ENCODE measurements at regions not wholly inside any gene's neighbourhood (a gene's known extent, or its start where the extent isn't known, plus 50 kb on each side); places are given as distances from the start of the nearest gene placed in this dataset.

- TF ChIP-seq BACH2 (CRISPR knock-in tag; IDR thresholded peaks at IDR 0.05; ENCODE audit: borderline replicate concordance) (no peak), CREB5 (CRISPR knock-in tag; IDR thresholded peaks at IDR 0.05; ENCODE audit: low read depth) (no peak; the same call in 1 of the 2 replicates), SNAI2 (CRISPR knock-in tag; IDR thresholded peaks at IDR 0.05) (no peak), CSDC2 (CRISPR knock-in tag; IDR thresholded peaks at IDR 0.05) (no peak), OSR1 (CRISPR knock-in tag; IDR thresholded peaks at IDR 0.05) (no peak), ARNTL (CRISPR knock-in tag; IDR thresholded peaks at IDR 0.05; ENCODE audit: borderline replicate concordance, low read depth) (no peak), ZFP3 (CRISPR knock-in tag; IDR thresholded peaks at IDR 0.05) (no peak), TCF4 (CRISPR knock-in tag; IDR thresholded peaks at IDR 0.05; ENCODE audit: borderline replicate concordance) (no peak), PATZ1 (CRISPR knock-in tag; IDR thresholded peaks at IDR 0.05; ENCODE audit: borderline replicate concordance) (no peak), GLIS3 (CRISPR knock-in tag; IDR thresholded peaks at IDR 0.05) (no peak), PPARA (CRISPR knock-in tag; IDR thresholded peaks at IDR 0.05; ENCODE audit: borderline replicate concordance) (no peak)
Measured at GRCh38 chr13:109667056-109667455, 119.3 kb downstream of the IRS2 start.
